ENCODE measurements at regions not wholly inside any gene's neighbourhood (a gene's known extent, or its start where the extent isn't known, plus 50 kb on each side); places are given as distances from the start of the nearest gene placed in this dataset.

GRCh38 chr20:39421571-39422105, 459.5 kb downstream of the DHX35 start:
- no peaks in the 10 kb centered on the region for H3K36me3 ChIP-seq
- H3K4me1 ChIP-seq (ENCODE audit: insufficient read depth), result no peaks in the 10 kb centered on the region
- intact Hi-C loops (cut with DNase I), result no loop called here
- H3K4me3 ChIP-seq, result no peak overlapping the region
- H3K27me3 ChIP-seq, result no peaks in the 10 kb centered on the region
- DNase-seq, result no peak
- TF ChIP-seq CTCF (IDR thresholded peaks at IDR 0.05) (no peak), EP300 (IDR thresholded peaks at IDR 0.05) (no peak), POLR2A (IDR thresholded peaks at IDR 0.05) (no peak)
- H3K27ac ChIP-seq, result no peak overlapping the region
- WGBS, 3 donors, result 79 to 88% (median 79%) methylated on average over 5 of the region's 5 CpGs
- no peaks in the 10 kb centered on the region for H3K9me3 ChIP-seq

- H3K4me1 ChIP-seq (ENCODE audit: insufficient read depth), result no peaks in the 10 kb centered on the region
- H3K27ac ChIP-seq, result no peak overlapping the region
- H3K27me3 ChIP-seq, result no peaks in the 10 kb centered on the region
- H3K9me3 ChIP-seq, result no peaks in the 10 kb centered on the region
- intact Hi-C loops (cut with DNase I), result no loop called here
- H3K4me3 ChIP-seq, result no peak overlapping the region
- TF ChIP-seq EP300 (IDR thresholded peaks at IDR 0.05), result no peak
- TF ChIP-seq CTCF (IDR thresholded peaks at IDR 0.05), result no peak
- no peak for TF ChIP-seq POLR2A (IDR thresholded peaks at IDR 0.05)
- no peak for DNase-seq
- H3K36me3 ChIP-seq, result no peaks in the 10 kb centered on the region
These were observed 449.9 kb downstream of the DHX35 start for GRCh38 chr20:39412091-39412490.

GRCh38 chr20:39399463-39399862, 437.3 kb downstream of the DHX35 start:
- H3K27me3 ChIP-seq, result no peaks in the 10 kb centered on the region
- H3K4me3 ChIP-seq, result no peak overlapping the region
- no peak for DNase-seq
- no peak overlapping the region for H3K27ac ChIP-seq
- no peaks in the 10 kb centered on the region for H3K4me1 ChIP-seq (ENCODE audit: insufficient read depth)
- no peaks in the 10 kb centered on the region for H3K36me3 ChIP-seq
- no peak for TF ChIP-seq CTCF (IDR thresholded peaks at IDR 0.05)
- TF ChIP-seq POLR2A (IDR thresholded peaks at IDR 0.05), result no peak
- no peak for TF ChIP-seq EP300 (IDR thresholded peaks at IDR 0.05)
- intact Hi-C loops (cut with DNase I), result no loop called here
- H3K9me3 ChIP-seq, result no peaks in the 10 kb centered on the region

GRCh38 chr20:39398656-39399055, 436.5 kb downstream of the DHX35 start:
- TF ChIP-seq POLR2A (IDR thresholded peaks at IDR 0.05), result no peak
- TF ChIP-seq CTCF (IDR thresholded peaks at IDR 0.05), result no peak
- TF ChIP-seq EP300 (IDR thresholded peaks at IDR 0.05), result no peak
- no peak overlapping the region for H3K27ac ChIP-seq

GRCh38 chr20:39397646-39398045, 435.5 kb downstream of the DHX35 start:
- 92 to 95% (median 92%) methylated on average over 2 of the region's 2 CpGs for WGBS, 3 donors
- no peak for DNase-seq
- no peaks in the 10 kb centered on the region for H3K4me1 ChIP-seq (ENCODE audit: insufficient read depth)
- no peaks in the 10 kb centered on the region for H3K36me3 ChIP-seq
- TF ChIP-seq POLR2A (IDR thresholded peaks at IDR 0.05) (no peak), CTCF (IDR thresholded peaks at IDR 0.05) (no peak), EP300 (IDR thresholded peaks at IDR 0.05) (no peak)
- no peak overlapping the region for H3K27ac ChIP-seq
- intact Hi-C loops (cut with DNase I), result no loop called here
- H3K27me3 ChIP-seq, result no peaks in the 10 kb centered on the region
- no peak overlapping the region for H3K4me3 ChIP-seq
- H3K9me3 ChIP-seq, result no peaks in the 10 kb centered on the region

More at GRCh38 chr20:39398656-39399055, 436.5 kb downstream of the DHX35 start:
- 64 to 69% (median 66%) methylated on average over 2 of the region's 2 CpGs for WGBS, 3 donors
- H3K4me3 ChIP-seq, result no peak overlapping the region
- intact Hi-C loops (cut with DNase I), result no loop called here
- H3K9me3 ChIP-seq, result no peaks in the 10 kb centered on the region
- no peaks in the 10 kb centered on the region for H3K4me1 ChIP-seq (ENCODE audit: insufficient read depth)
- no peaks in the 10 kb centered on the region for H3K36me3 ChIP-seq
- H3K27me3 ChIP-seq, result no peaks in the 10 kb centered on the region
- DNase-seq, result no peak

All from ovary (tissue), 7 donors.